Right cardiac atrium (tissue), 5 donors: ENCODE measurements at regions not wholly inside any gene's neighbourhood (a gene's known extent, or its start where the extent isn't known, plus 50 kb on each side); places are given as distances from the start of the nearest gene placed in this dataset.

Experiments used
- ATAC-seq, 2 donors: fragments of 200-7000 bp; cut with Tn5 transposase; one replicate each; pipeline versions ENCODE4 v1.8.0 to v1.9.1; 2020; ENCODE audit warnings: moderate library complexity in 2 of 2, mild to moderate bottlenecking in 1 of 2
- DNase-seq, 3 donors: peaks; one replicate each; pipeline ENCODE4 v3.0.0-alpha.2; 2020
- H3K27ac ChIP-seq: one replicate; pipeline ENCODE4 v1.5.1; 2013; ENCODE audit warnings: mild to moderate bottlenecking, low read length, control low read depth, moderate library complexity
- H3K27me3 ChIP-seq: one replicate; pipeline ENCODE4 v1.6.1; 2013; ENCODE audit not compliant: control insufficient read depth, insufficient read depth
- H3K4me1 ChIP-seq: one replicate; pipeline ENCODE4 v1.6.1; 2013; ENCODE audit warnings: low read length; ENCODE audit not compliant: control insufficient read depth, insufficient read depth
- H3K4me3 ChIP-seq: one replicate; pipeline ENCODE4 v1.5.1; 2013; ENCODE audit warnings: low read length, control low read depth
- H3K9me3 ChIP-seq: one replicate; pipeline ENCODE4 v1.6.1; 2013; ENCODE audit warnings: low read length; ENCODE audit not compliant: control insufficient read depth
- WGBS: extraction: QIAGEN DNeasy Blood & Tissue Kit; methylation state at CpG from one replicate; pipeline ENCODE4 v1.1.7; 2013; 5-methylcytosine and 5-hydroxymethylcytosine counted together
- intact Hi-C, 4 donors: fragments of 100-400 bp; cut with DNase I; formaldehyde crosslinking; loops; one replicate each; pipeline versions ENCODE4 v1.11.0 to v1.14.0; 2022 to 2023
- donor health status: healthy with polysubstance abuse.
- donor health status: DM: no; HTN: yes; CAD: no.
- donor health status: DM: no; HTN: no; CAD: no.
- donor health status: DM: no; HTN: yes; CAD: no; lungs with severe emphysema.
- donor health status: DM: yes; HTN: yes; CAD: no.

DNA sequence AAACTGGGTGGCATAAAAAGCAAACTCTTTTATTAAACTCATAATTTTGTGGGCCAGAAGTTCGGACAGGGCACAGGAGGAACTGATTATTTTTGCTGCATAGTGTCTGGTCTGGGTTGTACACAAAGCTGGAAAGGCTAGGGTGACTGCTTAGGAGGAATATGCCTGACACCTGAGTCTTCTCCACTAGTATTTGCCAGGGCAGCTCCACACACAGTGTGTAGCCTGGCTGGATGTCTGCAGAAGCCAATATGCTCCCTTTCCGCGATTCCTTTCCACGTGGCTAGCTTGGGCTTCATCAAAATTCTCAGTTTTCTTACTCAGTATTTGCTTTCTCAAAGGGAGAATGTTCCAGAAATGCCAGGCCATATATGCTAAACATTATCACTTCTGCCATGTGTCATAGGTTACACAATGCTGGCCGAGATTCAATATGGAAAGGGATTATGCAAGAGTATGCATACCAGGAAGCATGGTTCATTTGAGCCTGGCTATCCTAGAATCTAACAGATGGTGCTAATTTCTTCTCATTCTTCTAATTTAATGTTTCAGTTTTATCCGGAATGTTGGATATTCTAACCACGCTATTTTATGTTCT, 142.7 kb upstream of the DOK6 start:
- DNase-seq, result no peak
- ATAC-seq, result no peak

DNA sequence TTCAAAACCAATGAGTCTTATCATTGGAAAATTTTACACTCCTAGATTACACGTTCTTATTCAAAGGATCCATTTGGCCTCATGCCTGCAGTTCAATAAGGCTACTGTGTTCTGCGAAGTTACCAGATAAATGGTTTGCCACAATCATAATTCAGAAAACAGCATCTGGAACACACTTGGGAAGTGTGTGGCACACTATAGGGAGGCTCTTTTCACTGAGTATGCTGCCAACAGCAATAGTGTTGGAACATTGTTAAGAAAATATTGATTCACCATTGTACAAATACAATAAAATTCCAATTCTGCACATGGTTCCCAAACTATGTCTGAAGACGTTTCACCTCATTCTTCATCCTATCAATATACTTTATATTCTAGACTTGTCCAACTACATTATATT, 141.4 kb upstream of the DOK6 start:
- DNase-seq, result no peak
- no peaks in the 10 kb centered on the region for H3K27me3 ChIP-seq
- H3K4me3 ChIP-seq, result no peak overlapping the region
- no peak for ATAC-seq
- no peak overlapping the region for H3K27ac ChIP-seq
- no peaks in the 10 kb centered on the region for H3K9me3 ChIP-seq
- WGBS, result 28% methylated on average over 3 of the region's 3 CpGs
- no peaks in the 10 kb centered on the region for H3K4me1 ChIP-seq
- intact Hi-C loops, result no loop called here

More for the DNA sequence above, 142.7 kb upstream of the DOK6 start:
- no peaks in the 10 kb centered on the region for H3K27me3 ChIP-seq
- 83% methylated on average over 7 of the region's 7 CpGs for WGBS
- intact Hi-C loops, result no loop called here
- no peak overlapping the region for H3K27ac ChIP-seq
- H3K4me3 ChIP-seq, result no peak overlapping the region
- no peaks in the 10 kb centered on the region for H3K4me1 ChIP-seq
- H3K9me3 ChIP-seq, result no peaks in the 10 kb centered on the region

DNA sequence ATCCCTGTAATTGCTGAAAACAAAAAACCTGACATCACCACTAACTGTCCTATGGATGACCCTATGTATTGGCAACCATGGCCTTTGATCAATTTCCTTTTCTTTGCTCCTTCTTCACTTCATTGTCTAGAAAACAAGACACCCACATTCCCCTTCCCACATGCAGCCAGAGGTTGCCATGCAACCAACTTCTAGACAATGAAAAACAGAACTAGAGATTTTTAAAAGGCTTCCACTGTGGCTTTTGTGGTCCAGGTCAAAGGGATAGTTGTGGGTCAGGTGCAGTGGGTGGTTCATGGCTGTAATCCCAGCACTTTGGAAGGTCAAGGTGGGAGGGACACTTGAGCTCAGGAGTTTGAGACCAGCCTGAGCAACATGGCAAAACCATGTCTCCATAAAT, 139.3 kb upstream of the DOK6 start:
- Histone ChIP-seq H3K9me3 (no peaks in the 10 kb centered on the region), H3K27ac (no peak overlapping the region), H3K4me3 (no peak overlapping the region), H3K4me1 (no peaks in the 10 kb centered on the region), H3K27me3 (no peaks in the 10 kb centered on the region)
- intact Hi-C loops, result loop anchor here in 1 of 4 donors (10.0 kb wide), 1 partner anchor 493 kb away; no protein-coding TSS in a partner anchor
- no peak for ATAC-seq
- DNase-seq, result no peak

DNA sequence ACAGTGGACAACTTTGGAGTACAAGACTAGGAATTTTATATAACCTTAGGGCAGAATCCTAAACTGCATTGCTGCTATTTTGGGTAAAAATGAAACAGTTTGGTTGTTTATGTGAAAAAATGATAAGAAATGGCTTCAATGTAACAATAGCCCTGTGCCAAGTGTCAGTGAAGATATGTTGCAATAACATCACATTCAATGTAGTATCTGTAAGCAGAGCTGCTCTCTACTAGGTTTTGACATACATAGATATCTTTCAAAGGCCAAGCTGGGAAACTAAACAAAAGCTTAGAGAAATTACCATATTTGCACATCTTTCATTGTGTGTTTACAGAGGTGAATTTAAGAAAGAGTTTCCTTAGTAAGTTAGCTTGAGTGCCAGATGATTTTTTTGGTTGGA, 135.0 kb upstream of the DOK6 start:
- no peak for DNase-seq
- H3K4me1 ChIP-seq, result no peaks in the 10 kb centered on the region
- ATAC-seq, result no peak
- no peaks in the 10 kb centered on the region for H3K9me3 ChIP-seq
- no peak overlapping the region for H3K4me3 ChIP-seq
- no peak overlapping the region for H3K27ac ChIP-seq
- intact Hi-C loops, result loop anchor here in 1 of 4 donors (10.0 kb wide), 1 partner anchor 489 kb away; no protein-coding TSS in a partner anchor
- H3K27me3 ChIP-seq, result no peaks in the 10 kb centered on the region

DNA sequence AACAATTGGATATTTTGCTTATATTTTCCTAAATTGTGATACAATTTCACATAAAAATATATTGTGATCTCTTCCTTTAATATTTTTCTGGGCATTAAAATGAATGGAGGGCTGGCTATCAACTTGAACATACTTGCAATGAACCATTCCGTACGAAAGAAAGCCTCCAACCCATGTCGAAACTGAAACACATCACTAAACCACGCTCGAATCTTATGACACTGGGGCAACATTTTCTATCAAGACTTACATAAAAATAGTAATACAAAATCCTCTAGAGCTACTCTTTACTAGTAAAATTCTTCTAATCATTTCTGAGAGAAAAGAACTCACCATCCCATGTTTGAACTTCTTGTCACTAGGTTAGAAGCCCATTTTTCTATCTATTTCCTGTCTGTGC, 132.8 kb upstream of the DOK6 start:
- DNase-seq, result no peak
- Histone ChIP-seq H3K9me3 (no peaks in the 10 kb centered on the region), H3K27me3 (no peaks in the 10 kb centered on the region), H3K4me1 (no peaks in the 10 kb centered on the region), H3K27ac (no peak overlapping the region), H3K4me3 (no peak overlapping the region)
- ATAC-seq, result no peak
- 96% methylated on average over 5 of the region's 5 CpGs for WGBS
- intact Hi-C loops, result loop anchor here in 1 of 4 donors (10.0 kb wide), 1 partner anchor 487 kb away; no protein-coding TSS in a partner anchor

DNA sequence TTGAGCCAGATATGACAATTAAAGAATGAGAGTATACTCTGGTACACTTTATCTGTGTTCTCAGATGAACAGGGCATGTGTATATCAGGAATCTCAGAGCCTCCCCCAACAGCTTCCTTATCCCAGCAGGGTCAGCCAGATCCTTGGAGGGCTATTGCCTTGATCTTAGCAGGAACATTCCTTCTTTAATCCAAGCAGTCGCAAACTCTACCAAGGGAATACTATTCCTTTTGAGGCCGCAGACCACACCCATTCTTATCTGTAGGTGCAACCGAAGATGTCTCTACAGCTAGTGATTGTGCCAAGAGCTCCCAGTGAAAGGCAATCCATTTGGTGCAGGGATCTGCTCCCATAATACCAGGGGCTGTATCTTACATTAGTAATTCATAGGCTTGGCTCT, 118.3 kb upstream of the DOK6 start:
- H3K4me3 ChIP-seq, result no peak overlapping the region
- intact Hi-C loops, result no loop called here
- ATAC-seq (no peak), DNase-seq (no peak)
- 53% methylated on average over 3 of the region's 3 CpGs for WGBS
- no peaks in the 10 kb centered on the region for H3K9me3 ChIP-seq
- no peaks in the 10 kb centered on the region for H3K27me3 ChIP-seq
- H3K27ac ChIP-seq, result no peak overlapping the region
- H3K4me1 ChIP-seq, result no peaks in the 10 kb centered on the region

DNA sequence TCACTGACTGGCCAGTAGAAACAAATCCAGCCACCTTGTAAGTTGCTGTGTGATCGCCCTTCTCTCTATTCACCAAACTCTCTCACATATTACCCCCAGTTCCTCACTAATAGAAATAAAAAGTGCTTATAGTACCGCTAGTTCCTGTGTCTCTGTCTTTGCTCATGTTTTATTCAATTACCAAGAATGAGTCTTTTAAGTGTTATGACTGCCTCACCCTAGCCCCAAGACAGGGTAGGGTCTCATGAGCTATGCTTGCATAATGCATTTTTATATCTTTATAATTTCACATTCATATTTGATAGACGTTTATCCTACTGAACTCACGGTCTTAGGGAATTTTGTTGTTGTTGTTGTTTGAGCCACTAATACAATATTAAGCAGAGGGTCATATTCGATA, 109.6 kb upstream of the DOK6 start:
- no peak for DNase-seq
- no peaks in the 10 kb centered on the region for H3K4me1 ChIP-seq
- H3K9me3 ChIP-seq, result no peaks in the 10 kb centered on the region
- ATAC-seq, result no peak
- 90% methylated on average over 5 of the region's 5 CpGs for WGBS
- H3K27ac ChIP-seq, result no peak overlapping the region
- intact Hi-C loops, result no loop called here
- no peak overlapping the region for H3K4me3 ChIP-seq
- no peaks in the 10 kb centered on the region for H3K27me3 ChIP-seq

DNA sequence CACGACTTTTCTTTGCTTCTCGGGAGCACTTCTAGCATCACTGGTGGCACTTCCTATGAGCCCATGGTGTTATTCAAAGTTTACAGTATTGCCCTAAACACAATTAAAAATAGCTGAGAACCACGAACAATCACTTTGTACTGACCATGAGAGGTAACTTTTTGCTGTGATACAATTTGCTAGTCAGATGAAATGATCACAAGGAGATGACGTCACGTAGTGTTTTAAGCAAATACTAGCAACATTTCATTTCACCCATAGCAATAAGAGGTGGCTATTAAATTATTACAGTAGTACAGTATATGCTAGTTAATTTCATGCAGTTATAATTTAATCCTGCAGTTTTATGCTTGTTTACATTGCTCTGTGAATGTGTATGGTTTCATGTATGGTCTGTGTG, 108.9 kb upstream of the DOK6 start:
- intact Hi-C loops, result no loop called here
- no peak overlapping the region for H3K27ac ChIP-seq
- H3K27me3 ChIP-seq, result no peaks in the 10 kb centered on the region
- H3K9me3 ChIP-seq, result no peaks in the 10 kb centered on the region
- no peak overlapping the region for H3K4me3 ChIP-seq
- no peak for ATAC-seq
- no peak for DNase-seq
- 91% methylated on average over 5 of the region's 5 CpGs for WGBS
- no peaks in the 10 kb centered on the region for H3K4me1 ChIP-seq

DNA sequence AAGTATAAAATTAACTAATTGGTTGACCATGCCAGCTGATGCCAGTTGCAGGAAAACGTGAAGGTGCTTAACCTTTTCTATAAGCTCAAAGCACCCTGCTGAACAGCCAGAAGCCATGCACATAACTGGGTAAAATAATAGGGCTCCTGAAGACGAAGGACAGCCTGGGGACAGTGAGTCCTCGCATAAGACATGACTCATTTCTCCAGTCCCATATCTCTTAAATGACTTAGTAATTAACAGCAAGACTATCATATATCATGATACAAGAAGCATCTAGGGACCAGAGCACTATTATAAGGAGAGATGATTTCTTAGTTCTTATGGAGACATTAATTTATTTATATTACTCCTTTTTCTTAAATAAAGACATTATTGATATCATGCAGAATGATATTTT, 100.5 kb upstream of the DOK6 start:
- intact Hi-C loops, result no loop called here
- whole genome bisulfite sequencing, result 77% methylated on average over 3 of the region's 3 CpGs
- Histone ChIP-seq H3K4me1 (no peaks in the 10 kb centered on the region), H3K9me3 (no peaks in the 10 kb centered on the region), H3K27ac (no peak overlapping the region), H3K27me3 (no peaks in the 10 kb centered on the region), H3K4me3 (no peak overlapping the region)
- no peak for DNase-seq
- no peak for ATAC-seq

DNA sequence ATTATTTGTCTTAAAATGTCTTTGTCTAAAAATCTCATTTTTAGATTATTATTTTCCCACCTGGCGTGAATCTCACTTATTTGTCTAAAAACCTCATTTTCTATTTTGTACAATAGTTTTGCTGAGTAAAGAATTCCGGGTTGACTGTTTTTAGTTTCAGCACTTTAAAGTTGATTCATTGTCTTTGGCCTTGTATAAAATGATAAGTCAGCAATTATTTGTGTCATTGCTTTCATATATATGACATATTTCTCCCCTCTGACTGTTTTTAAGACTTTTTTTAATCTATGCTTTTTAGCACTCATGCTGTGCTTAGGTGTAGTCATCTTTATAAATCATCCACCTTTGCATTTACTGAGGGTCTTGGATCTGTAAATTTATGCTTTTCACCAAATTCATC, 92.1 kb upstream of the DOK6 start:
- H3K4me3 ChIP-seq, result no peak overlapping the region
- 88% methylated on average over 2 of the region's 2 CpGs for whole genome bisulfite sequencing
- no peak for ATAC-seq
- no peaks in the 10 kb centered on the region for H3K4me1 ChIP-seq
- H3K27me3 ChIP-seq, result no peaks in the 10 kb centered on the region
- intact Hi-C loops, result no loop called here
- H3K9me3 ChIP-seq, result no peaks in the 10 kb centered on the region
- no peak for DNase-seq
- no peak overlapping the region for H3K27ac ChIP-seq

DNA sequence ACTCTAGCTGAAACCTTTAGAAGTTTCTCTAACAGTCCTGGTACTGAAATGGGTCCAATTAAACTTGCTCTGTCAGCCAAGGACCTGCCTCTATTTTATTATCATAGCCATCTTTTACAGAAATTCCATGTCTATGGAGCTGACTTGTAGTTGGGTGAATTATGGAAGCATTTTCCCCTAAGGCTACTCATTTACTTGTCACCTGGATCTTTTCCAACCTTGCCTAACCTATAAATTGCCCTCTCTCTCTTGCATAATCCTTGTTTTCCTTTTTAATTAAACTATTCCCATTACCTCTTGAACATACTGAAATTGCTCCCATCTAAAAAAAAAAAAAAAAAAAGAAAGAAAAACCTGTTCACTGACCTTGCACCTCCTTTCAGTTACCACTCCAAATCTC, 74.6 kb upstream of the DOK6 start:
- ATAC-seq (no peak), DNase-seq (no peak)
- Histone ChIP-seq H3K9me3 (no peaks in the 10 kb centered on the region), H3K4me1 (no peaks in the 10 kb centered on the region), H3K27ac (no peak overlapping the region), H3K4me3 (no peak overlapping the region), H3K27me3 (no peaks in the 10 kb centered on the region)
- intact Hi-C loops, result no loop called here

DNA sequence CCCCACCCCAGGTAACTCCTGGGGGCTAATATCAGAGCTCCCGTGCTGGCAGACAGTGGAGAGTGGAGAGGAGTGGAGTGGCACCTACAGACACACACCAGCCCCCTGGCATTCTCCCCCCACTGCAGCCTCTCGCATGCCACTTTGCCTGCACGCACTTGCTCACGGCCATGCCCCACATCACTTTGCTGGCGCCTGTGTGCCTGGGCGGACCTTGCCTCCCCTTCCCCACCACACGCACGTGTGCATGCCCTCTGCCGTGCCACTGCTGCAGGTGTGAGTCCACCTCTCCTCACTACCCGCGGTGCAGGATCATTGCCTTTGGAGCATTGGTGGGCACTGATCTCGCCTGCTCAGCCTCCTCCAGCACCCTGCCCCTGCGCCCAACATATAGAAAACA, 72.6 kb upstream of the DOK6 start:
- no peak for ATAC-seq

More for the DNA sequence above, 72.6 kb upstream of the DOK6 start:
- intact Hi-C loops, result no loop called here
- Histone ChIP-seq H3K4me3 (no peak overlapping the region), H3K27ac (no peak overlapping the region), H3K9me3 (no peaks in the 10 kb centered on the region), H3K4me1 (no peaks in the 10 kb centered on the region), H3K27me3 (no peaks in the 10 kb centered on the region)
- DNase-seq, result no peak
- WGBS, result 93% methylated on average over 13 of the region's 13 CpGs
